HL-60 (cell line): ENCODE measurements at regions not wholly inside any gene's neighbourhood (a gene's known extent, or its start where the extent isn't known, plus 50 kb on each side); places are given as distances from the start of the nearest gene placed in this dataset.

Experiments
- DNase-seq, 2 experiments: peaks; one replicate each; pipeline ENCODE4 v3.0.0-alpha.2; 2010 to 2020; ENCODE audit warnings: low read depth in 1 of 2, low spot score in 1 of 2
- H3K27ac ChIP-seq: fragments of 250-450 bp; sonication (Bioruptor Pico); replicated peaks from 2 replicates; pipeline ENCODE4 v1.5.1; 2020; ENCODE audit warnings: mild to moderate bottlenecking, moderate library complexity
- H3K27me3 ChIP-seq: fragments of 250-450 bp; sonication (Bioruptor Pico); 2 replicates; pipeline ENCODE4 v1.5.1; 2021; ENCODE audit warnings: mild to moderate bottlenecking, moderate library complexity; ENCODE audit not compliant: insufficient read depth, poor library complexity, severe bottlenecking
- H3K4me3 ChIP-seq: replicated peaks from 2 replicates; pipeline ENCODE4 v1.5.1; 2011; ENCODE audit warnings: mild to moderate bottlenecking, control low read depth, low read length; ENCODE audit not compliant: insufficient read depth
- CTCF ChIP-seq: IDR thresholded peaks from one replicate; pipeline ENCODE4 v1.5.1; 2011; ENCODE audit warnings: low read length, control low read depth, inconsistent platforms; ENCODE audit not compliant: insufficient read depth
- GABPA ChIP-seq: IDR thresholded peaks from 2 replicates; pipeline ENCODE4 v1.6.1; 2012; ENCODE audit warnings: low read depth
- POLR2AphosphoS5 ChIP-seq: IDR thresholded peaks from 2 replicates; pipeline ENCODE4 v1.6.1; 2012; ENCODE audit warnings: low read depth
- REST ChIP-seq: IDR thresholded peaks from 2 replicates; pipeline ENCODE4 v1.6.1; 2012; ENCODE audit warnings: low read depth; ENCODE audit not compliant: insufficient replicate concordance
- SPI1 ChIP-seq: IDR thresholded peaks from 2 replicates; pipeline ENCODE4 v1.6.1; 2012; ENCODE audit warnings: low read depth, mild to moderate bottlenecking, borderline replicate concordance

GRCh38 chr12:18008642-18009041 is 81.4 kb downstream of the RERGL start:
- Histone ChIP-seq H3K4me3 (no peak overlapping the region), H3K27me3 (no peaks in the 10 kb centered on the region), H3K27ac (no peak overlapping the region)
- TF ChIP-seq POLR2AphosphoS5 (no peak), SPI1 (no peak), REST (no peak), GABPA (no peak), CTCF (no peak)
- no peak for DNase-seq

GRCh38 chr12:17999174-17999801 is 90.7 kb downstream of the RERGL start:
- no peak for DNase-seq
- TF ChIP-seq GABPA (no peak), POLR2AphosphoS5 (no peak), SPI1 (no peak), REST (no peak), CTCF (no peak)
- no peak overlapping the region for H3K27ac ChIP-seq

GRCh38 chr12:17992002-17992656 is 97.9 kb downstream of the RERGL start:
- peak; percentile 30 to 44 for DNase-seq
- TF ChIP-seq CTCF (peak; percentile 69), GABPA (no peak), SPI1 (no peak), POLR2AphosphoS5 (no peak)

More at GRCh38 chr12:17999174-17999801, 90.7 kb downstream of the RERGL start:
- H3K27me3 ChIP-seq, result no peaks in the 10 kb centered on the region
- H3K4me3 ChIP-seq, result no peak overlapping the region

More at GRCh38 chr12:17992002-17992656, 97.9 kb downstream of the RERGL start:
- H3K27ac ChIP-seq, result no peak overlapping the region
- no peaks in the 10 kb centered on the region for H3K27me3 ChIP-seq
- H3K4me3 ChIP-seq, result no peak overlapping the region
